Thymus (tissue), 11 donors: ENCODE measurements at regions not wholly inside any gene's neighbourhood (a gene's known extent, or its start where the extent isn't known, plus 50 kb on each side); places are given as distances from the start of the nearest gene placed in this dataset.

Experiments used
- DNase-seq, 9 donors: peaks; one replicate each; pipeline ENCODE4 v3.0.0-alpha.2; 2013; ENCODE audit warnings: low spot score in 9 of 9, low read depth in 6 of 9, missing footprints in 1 of 9
- H3K27ac ChIP-seq, 2 donors: one replicate each; pipeline ENCODE4 v1.5.1; 2013; ENCODE audit warnings: control low read depth in 1 of 2, low read depth in 1 of 2, low read length in 1 of 2, mild to moderate bottlenecking in 1 of 2, moderate library complexity in 1 of 2
- H3K27me3 ChIP-seq, 2 donors: one replicate each; pipeline ENCODE4 v1.5.1; 2013; ENCODE audit warnings: low read length in 1 of 2; ENCODE audit not compliant: control insufficient read depth in 2 of 2, insufficient read depth in 1 of 2
- H3K36me3 ChIP-seq, 2 donors: one replicate each; pipeline ENCODE4 v1.5.1; 2013; ENCODE audit warnings: low read length in 1 of 2, mild to moderate bottlenecking in 1 of 2, moderate library complexity in 1 of 2; ENCODE audit not compliant: control insufficient read depth in 2 of 2, insufficient read depth in 2 of 2
- H3K4me1 ChIP-seq, 2 donors: one replicate each; pipeline ENCODE4 v1.5.1; 2013; ENCODE audit warnings: low read length in 2 of 2; ENCODE audit not compliant: control insufficient read depth in 2 of 2, insufficient read depth in 2 of 2
- H3K4me3 ChIP-seq, 2 donors: one replicate each; pipeline ENCODE4 v1.5.1; 2013; ENCODE audit warnings: low read length in 2 of 2, control low read depth in 1 of 2, mild to moderate bottlenecking in 1 of 2
- H3K9me3 ChIP-seq, 2 donors: one replicate each; pipeline ENCODE4 v1.5.1; 2013; ENCODE audit warnings: low read length in 1 of 2, mild to moderate bottlenecking in 1 of 2; ENCODE audit not compliant: control insufficient read depth in 2 of 2, insufficient read depth in 1 of 2
- WGBS: extraction: QIAGEN DNeasy Blood & Tissue Kit; methylation state at CpG from one replicate; pipeline ENCODE4 v1.1.7; 2013; 5-methylcytosine and 5-hydroxymethylcytosine counted together
- donor health status: healthy.

- 94% methylated on average over 8 of the region's 8 CpGs for WGBS
- Histone ChIP-seq H3K9me3 (peaks cover 0 to 2% of the 10 kb centered on the region in 2 donors), H3K36me3 (no peaks in the 10 kb centered on the region), H3K27ac (no peak overlapping the region), H3K4me3 (no peak overlapping the region), H3K4me1 (no peaks in the 10 kb centered on the region), H3K27me3 (no peaks in the 10 kb centered on the region)
- DNase-seq = no peak
Observed at GRCh38 chr18:8548186-8548585, 61.1 kb upstream of the RAB12 start.

GRCh38 chr18:8549254-8549757, 59.9 kb upstream of the RAB12 start:
- Histone ChIP-seq H3K27me3 (no peaks in the 10 kb centered on the region), H3K36me3 (no peaks in the 10 kb centered on the region), H3K4me3 (no peak overlapping the region), H3K27ac (no peak overlapping the region), H3K9me3 (peaks cover 0 to 2% of the 10 kb centered on the region in 2 donors), H3K4me1 (no peaks in the 10 kb centered on the region)
- WGBS = 96% methylated on average over 6 of the region's 6 CpGs
- DNase-seq = no peak

GRCh38 chr18:8552151-8552550, 57.1 kb upstream of the RAB12 start:
- Histone ChIP-seq H3K36me3 (no peaks in the 10 kb centered on the region), H3K9me3 (no peaks in the 10 kb centered on the region), H3K4me3 (no peak overlapping the region), H3K27ac (no peak overlapping the region), H3K27me3 (no peaks in the 10 kb centered on the region), H3K4me1 (no peaks in the 10 kb centered on the region)
- no peak for DNase-seq
- WGBS = 95% methylated on average over 4 of the region's 4 CpGs

- no peaks in the 10 kb centered on the region for H3K27me3 ChIP-seq
- 96% methylated on average over 2 of the region's 2 CpGs for WGBS
- H3K4me1 ChIP-seq = no peaks in the 10 kb centered on the region
- no peaks in the 10 kb centered on the region for H3K36me3 ChIP-seq
- no peak overlapping the region for H3K4me3 ChIP-seq
- no peak overlapping the region for H3K27ac ChIP-seq
- no peaks in the 10 kb centered on the region for H3K9me3 ChIP-seq
- no peak for DNase-seq
Observed at GRCh38 chr18:8554354-8554753, 54.9 kb upstream of the RAB12 start.

- 94% methylated on average over 4 of the region's 4 CpGs for WGBS
- Histone ChIP-seq H3K27ac (no peak overlapping the region), H3K27me3 (no peaks in the 10 kb centered on the region), H3K4me1 (no peaks in the 10 kb centered on the region), H3K9me3 (no peaks in the 10 kb centered on the region), H3K36me3 (no peaks in the 10 kb centered on the region), H3K4me3 (no peak overlapping the region)
- DNase-seq = no peak
Observed at GRCh38 chr18:8556424-8556823, 52.8 kb upstream of the RAB12 start.
